ENCODE measurements at regions not wholly inside any gene's neighbourhood (a gene's known extent, or its start where the extent isn't known, plus 50 kb on each side); places are given as distances from the start of the nearest gene placed in this dataset.
A peak's percentile ranks its signal among the peaks of the same experiment; 100 is the strongest.

DNA sequence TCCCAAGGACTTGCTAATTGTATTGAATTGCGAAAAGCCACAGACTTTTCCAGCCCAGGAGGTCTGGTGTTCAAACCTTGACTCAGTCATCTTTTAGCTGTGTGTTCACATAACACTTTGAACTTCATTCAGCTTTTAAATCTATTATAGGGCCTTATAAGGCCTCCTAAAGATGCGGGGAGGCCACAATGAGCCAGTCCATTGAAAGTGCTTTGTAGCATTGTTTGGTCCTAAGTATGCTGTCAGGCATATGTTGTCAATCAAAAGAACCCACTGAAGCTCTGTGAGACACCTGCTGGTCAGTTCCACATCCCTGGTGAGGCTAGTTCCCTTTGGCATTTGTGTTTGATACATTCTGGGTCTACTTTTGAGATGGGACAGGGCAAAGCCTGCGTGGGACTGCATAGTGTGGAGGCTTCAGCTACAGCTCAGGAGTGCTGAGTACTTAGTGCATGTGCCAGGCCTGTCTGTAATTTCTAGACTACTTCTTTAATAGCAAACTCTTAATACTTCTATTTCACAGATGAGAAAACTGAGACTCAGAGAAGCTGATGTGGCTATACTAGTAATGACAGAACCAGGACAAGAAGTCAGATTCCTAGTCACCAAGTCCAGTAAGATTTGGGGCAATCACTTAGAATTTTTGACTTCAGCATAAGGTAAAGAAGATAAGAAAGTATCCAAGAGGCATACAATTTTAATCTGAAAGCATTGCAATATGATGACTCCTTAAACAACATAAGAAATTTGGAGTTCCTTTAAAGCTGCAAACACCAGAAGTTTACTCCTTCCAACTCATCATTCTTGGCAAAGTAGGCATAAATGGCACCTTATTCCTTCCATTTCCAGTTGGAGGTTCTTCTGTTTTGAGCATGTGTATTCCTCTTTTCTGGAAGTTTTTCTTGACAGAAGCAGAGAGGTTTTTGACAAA lies 213.0 kb downstream of the PDCD6IP start:
- no peak for DNase-seq (ENCODE audit: low read depth)

DNA sequence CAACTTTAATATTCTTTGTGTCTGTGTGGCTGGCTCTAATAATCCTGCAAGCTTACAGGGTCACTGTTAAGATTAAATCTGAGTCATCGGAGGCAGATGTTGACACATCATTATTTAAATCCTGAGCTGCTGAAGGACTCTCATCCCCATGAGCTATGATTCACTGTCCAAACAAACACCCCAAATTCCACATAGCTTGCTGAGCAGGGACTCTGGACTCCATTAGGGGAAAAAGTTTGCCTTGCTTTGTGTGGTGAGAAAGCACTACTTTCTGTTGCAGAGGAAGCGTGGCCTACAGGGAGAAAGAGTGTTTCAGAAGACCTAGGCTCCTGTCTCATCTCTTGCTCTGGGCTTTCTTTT lies 213.7 kb downstream of the PDCD6IP start:
- peak; percentile 97 for DNase-seq (ENCODE audit: low read depth)

DNA sequence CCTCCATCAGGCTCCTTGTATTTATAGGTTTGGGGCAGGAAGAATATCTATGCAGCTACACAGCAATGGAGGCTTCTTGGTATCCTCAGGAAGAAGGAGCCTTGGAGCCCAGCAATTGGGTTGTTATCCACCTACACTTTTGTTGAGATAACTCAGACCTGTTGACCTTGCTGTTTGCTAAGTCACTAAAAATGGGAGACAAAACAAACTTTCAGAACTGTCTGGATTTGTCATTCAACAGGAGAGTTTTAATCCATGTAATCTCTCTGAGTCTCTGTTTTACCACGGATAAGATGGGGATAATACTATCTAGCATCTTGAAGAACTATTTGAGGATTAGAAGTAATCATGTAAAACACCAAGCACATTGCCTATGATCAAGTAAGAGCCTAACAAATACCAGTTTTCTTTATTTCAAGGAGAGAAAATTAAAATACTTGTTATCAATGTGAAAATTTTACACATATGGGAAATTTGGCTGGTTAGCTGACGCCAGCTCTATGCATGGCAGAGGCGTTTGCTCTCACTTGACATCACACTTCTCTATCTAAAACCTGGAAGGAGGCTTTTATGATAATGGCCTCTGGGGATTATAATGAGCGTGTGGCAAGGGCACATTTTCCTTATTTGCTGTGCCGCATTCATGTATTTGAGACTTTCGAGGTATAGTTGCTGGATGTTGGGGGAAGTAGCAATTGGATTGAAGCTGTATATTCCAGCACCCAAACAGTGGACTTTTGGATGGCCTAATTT lies 215.6 kb downstream of the PDCD6IP start:
- no peak for DNase-seq (ENCODE audit: low read depth)

DNA sequence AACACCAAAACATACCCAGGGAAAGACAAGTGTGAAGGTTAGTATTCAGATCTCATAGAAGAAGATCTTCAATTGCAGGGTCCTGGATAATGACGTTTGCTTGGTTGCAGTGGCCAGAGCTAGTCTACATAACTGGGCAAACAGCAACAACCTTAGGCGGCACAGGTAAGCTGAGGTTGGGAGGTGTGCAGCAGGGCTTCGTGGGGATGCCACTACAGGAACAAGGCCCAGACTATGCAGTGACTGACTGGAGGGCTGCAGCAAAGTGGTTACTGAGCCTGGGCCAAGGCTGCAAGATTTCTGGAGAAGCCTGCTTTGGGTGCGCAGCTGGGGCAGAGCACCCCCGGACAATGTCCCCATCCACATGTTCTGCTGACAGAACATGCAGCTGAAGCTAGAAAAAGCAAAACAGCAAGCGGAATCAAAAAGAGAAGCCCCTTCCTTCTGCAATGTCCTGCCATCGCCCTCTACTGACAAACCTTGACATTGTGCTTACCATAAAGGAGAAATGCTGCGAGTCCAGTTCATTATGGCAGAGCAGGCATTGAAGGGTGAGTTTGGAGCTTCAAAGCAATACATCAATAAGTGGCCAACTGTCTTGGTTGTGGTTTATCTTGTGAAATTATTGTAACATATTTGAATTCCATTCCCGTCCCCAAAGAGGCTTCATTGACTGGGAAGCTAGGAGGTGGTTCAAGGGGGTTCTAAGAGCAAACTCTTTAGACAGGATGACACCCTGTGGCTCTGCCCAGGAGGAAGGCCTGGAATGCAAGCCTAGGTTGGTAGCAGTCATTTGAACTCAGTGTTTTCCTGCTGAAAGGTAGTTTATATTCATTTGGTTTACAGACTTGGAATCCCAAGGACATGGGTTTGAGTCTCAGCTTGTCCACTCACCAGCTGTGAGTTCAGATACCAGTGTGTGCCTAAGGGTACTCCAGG lies 217.0 kb downstream of the PDCD6IP start:
- DNase-seq (ENCODE audit: low read depth), result no peak

DNA sequence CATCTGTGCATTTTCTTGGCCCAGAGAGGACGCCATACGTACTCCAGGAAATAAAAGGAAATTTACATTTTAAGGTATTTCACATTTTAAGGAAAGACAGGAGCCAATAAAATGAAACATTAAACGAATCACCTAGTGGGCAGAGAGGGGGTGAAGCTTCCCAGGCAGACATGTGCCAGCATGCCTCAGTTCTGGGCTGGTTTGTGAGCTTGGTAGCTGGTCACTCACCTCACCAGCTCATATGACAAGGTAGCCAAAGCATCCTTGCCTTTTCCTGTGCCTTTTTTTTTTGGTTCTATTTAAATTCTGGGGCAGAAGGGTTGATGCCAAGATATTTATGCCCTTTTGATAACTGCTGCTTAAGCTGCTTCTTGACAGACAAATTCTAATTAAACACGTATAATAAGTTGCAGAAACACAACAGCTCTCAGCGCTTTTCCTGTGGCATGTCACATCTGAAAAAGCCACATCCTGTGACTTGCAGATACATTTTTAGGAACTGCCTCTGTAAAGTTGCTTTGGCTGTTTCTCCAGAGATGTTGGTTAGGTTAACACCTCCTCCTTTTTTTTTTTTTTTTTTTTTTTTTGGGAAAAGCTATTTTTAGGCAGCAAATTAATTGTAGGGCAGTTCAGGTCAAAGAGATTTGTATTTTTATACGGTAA lies 218.6 kb downstream of the PDCD6IP start:
- no peak for DNase-seq (ENCODE audit: low read depth)

DNA sequence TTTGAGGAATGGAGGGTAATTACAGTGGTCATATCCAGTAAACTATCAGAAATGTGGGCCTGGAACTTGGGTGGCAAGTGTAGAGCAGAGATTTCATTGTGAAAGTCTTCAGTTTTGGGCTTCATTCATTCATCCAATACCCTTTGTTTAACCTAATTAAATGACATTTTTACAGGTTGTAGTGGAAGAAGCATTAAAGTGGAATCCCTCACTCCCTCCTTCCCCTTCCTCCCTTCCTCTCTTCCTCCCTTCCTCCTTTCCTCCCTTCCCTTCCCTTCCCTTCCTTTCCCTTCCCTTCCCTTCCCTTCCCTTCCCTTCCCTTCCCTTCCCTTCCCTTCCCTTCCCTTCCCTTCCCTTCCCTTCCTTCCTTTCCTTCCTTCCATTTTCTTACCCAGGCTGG lies 219.3 kb downstream of the PDCD6IP start:
- DNase-seq (ENCODE audit: low read depth), result no peak

DNA sequence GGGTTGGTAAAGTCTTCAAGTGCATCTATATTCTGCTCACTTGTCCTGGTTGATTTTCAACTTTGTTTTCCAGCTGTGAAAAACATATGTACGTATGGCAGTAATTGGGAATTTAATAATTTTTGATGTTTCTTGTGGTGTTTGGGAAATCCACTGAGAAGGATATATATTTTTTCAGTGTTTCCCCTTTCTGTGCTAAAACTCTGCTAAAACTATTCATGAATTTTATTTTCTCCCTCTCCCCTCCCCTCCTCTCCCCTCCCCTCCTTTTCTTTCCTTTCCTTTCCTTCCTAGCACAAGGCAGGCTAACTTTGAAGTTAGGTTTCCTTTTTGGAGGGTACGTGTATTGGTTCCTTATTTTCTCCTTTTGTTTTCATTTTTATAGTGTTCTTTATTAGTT lies 220.7 kb downstream of the PDCD6IP start:
- DNase-seq (ENCODE audit: low read depth), result no peak

DNA sequence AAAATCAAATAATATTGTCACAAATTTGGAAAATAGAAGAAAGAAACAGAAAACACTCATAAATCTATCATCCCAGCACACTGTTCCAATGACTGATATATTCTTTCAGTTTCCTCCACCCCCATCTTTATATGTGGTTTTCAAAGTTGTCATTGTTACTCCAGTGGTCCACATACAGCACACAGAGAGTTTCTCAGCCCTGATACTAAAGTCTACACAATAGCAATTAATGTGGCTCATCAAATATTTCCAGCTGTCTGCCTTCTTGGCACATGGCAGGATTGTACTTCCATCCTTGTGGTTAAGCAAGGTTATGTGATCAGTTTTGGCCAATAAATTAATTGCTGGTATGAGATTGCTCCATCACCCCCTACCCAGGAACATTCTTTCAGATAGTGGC lies 221.7 kb downstream of the PDCD6IP start:
- no peak for DNase-seq (ENCODE audit: low read depth)

DNA sequence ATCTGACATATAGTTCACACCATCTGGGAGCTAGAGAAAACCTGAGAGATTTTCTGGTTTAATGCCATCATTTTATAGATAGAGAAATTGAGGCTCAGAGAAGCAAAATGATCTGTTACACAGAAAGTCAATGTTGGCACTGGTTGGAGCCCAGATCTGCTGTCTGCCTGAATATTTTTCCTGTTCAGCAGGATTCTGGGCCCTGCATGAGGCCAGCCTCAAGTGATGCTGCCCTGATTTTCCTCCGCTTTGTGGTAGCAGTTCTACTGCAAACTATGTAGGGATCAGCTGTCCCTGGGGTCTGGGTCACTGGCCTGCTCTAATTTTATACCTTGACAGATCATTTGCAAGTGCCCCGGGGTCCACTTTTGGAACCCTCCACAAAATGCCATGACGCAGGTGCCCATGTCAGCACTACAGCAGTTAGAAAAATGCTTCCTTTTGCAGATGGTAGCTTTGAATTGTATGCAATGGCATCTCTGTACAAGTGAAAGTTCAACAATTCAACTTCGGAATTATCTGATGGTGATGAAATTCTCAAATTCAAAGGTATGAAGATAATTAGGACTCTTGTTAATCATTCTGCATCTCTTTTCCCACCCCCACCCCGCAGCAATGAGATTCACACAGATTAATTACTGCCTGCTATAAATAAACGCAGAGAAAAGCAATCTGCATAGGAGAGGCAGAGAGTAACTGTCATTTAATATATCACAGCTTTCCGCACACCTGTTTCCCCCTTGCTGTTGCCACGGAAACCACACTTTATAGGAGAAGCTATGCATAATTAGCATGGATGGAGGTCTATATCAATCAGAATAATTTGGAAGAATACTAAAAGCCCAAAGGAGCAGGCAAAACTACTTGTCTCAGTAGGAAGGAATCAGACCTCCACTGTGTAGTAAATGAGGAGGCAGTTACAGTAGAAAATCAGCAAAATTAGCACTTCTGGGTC lies 222.6 kb downstream of the PDCD6IP start:
- no peak for DNase-seq (ENCODE audit: low read depth)

DNA sequence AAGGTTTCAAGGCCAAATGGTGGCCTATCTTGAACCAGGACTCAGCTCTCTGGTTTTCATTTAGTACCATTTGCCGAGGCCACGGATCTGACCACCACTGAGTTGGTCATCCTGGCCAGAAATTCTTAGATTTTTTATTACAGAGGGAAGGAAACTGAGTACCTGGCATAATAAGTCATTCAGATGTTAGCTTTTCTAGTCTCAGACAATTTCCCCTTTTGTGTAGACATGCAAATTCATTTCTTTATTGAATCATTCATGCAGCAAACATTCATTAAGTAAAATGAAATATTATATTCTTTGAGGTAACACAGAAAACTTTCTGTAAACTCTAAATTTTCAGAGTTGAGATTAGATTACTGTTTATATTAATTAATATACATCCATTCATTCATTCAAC lies 223.7 kb downstream of the PDCD6IP start:
- DNase-seq (ENCODE audit: low read depth), result no peak

DNA sequence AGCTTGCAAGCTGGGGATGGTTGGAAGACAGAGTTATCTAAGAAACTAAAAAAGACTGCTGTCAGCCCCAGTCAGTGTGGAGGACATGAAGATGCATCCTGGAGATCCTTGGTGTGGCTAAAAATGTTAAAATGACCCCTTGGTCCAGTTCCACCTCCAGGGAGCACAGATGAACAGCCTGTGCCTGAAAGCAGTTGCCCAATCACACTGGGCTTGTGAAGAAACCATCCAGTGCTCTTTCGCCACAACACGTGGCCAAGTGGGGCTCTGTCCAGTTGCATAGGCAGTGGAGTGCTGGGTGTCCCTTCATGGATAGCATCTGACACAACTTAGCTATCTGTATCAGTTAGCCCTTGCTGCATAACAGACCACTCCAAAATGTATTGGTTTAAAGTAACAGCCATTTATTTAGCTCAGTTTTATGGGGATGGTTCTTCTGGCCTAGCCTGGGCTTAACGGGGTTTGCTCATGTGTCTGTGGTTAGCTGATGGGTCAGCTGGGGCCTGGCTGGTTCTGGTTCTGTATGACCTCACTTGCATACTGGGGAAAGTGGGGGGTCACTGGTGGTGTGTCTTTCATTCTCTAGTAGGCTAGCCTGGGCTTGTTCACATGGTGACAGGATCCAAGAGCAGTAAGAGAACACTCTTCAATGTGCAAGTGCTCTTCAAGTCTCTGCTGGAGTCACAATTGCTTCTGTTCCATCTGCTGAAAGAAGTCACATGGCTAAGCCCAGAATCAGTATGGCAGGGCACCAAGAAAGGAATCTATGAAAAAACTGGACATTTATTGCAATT lies 226.2 kb downstream of the PDCD6IP start:
- DNase-seq (ENCODE audit: low read depth), result no peak

DNA sequence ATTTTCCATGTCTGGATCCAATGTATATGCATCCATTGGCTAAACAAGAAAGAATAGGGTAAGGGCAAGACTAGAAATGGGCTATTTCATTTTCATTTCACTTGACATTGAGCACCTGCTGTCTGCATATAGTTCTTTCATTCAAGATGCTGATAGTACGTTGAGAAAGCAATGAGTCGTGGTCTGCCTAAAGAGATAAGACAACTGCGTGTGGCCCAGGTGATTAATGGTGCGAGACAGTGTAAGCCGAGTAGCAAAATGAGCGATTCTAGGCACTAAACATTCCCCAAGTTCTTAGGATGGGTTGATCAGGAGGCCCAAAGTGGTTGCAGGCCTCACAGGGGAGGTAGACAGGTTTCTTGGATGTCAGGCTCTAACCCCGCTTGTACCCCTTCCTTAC lies 235.4 kb downstream of the PDCD6IP start:
- DNase-seq (ENCODE audit: low read depth), result no peak

DNA sequence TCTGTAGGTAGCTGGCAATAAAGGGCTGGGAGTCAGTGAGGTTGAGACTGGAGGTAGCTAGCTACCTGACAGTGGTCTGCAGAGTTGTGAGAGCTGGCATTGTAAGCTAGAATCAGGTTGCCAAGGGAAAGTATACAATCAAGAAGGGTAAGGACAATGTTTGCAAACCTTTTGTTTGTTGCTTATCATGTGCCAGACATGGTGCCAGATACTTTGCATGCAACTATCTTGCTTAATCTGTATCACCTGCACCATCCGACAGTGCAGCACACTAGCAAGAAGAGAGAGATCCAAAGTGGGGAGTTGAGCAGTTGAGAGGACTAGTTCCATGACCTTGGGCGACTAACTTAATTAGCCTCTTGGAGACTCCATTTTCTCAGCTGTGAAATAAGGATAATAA lies 236.4 kb downstream of the PDCD6IP start:
- DNase-seq (ENCODE audit: low read depth), result no peak

DNA sequence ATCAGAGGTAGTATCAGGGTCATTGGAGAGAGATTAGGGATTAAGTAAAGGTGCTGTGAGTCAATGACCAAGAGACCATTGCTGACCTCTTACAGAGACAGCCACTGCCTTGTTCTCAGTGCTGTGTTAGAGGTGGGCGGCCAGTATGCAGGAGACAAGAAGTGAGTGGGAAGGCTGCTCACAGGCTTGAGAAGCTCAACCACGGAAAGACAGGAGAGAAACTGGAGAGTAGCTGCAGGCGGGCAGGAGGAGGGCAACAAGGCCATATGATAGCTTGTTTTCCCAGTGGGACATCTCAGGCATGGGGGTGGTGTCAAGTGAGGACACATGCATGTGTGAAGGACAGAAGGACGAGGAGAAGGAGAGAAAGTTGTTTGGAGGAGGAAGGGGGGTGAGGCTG lies 237.3 kb downstream of the PDCD6IP start:
- no peak for DNase-seq (ENCODE audit: low read depth)

DNA sequence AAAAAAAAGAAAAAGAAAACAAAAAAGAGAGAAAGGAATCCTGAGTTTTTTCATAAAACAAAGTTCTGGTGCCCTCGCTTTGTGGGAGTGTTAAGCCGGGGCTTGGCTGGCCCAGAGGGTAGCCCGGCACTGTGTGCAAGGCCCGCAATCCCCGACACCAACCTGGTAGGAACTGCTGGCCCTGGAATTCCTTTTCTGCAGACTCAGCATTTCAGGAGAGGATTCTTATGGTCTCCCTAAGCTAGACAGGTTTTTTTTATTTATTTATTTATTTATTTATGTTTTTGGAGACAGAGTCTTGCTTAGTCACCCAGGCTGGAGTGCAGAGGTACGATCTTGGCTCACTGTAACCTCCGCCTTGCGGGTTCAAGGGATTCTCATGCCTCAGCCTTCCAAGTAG lies 238.8 kb downstream of the PDCD6IP start:
- DNase-seq (ENCODE audit: low read depth), result no peak

DNA sequence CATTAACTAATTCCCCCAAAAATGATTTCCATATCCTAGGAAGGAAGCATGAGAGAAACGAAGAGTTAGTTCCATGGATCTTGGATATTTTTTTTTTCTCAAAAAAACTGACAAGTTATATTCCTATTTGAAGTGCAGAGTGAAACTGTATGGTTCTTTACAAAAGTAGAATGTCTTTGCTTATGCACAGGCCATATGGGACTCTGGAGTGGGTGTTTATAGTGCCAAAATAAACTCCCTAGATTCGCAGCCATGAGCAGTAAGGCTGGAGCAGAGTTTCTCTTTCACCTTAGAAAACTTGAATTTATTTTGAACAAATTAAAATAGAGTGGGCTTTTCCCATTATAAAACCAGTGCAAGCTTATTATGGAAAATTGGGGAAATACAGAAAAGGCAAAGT lies 239.7 kb downstream of the PDCD6IP start:
- DNase-seq (ENCODE audit: low read depth), result no peak

DNA sequence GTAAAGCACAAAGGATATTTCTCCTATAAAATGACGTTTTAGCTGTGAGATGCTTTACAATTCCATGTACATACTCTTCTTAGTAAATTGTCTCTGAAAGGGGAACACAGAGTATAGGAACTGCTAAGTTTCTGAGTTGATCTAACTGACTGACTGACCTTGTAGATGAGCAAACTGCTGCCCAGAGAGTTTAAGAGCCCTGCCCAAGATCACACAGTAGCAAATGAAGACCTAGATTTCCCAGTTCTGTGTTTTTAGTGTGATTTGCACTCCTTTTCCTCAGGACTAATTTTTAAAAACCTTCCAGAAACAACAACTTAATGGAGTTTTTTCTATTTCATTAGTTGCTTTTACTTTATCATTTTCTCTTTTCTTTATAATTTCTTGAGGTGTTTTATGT lies 247.7 kb downstream of the PDCD6IP start:
- DNase-seq (ENCODE audit: low read depth), result no peak

DNA sequence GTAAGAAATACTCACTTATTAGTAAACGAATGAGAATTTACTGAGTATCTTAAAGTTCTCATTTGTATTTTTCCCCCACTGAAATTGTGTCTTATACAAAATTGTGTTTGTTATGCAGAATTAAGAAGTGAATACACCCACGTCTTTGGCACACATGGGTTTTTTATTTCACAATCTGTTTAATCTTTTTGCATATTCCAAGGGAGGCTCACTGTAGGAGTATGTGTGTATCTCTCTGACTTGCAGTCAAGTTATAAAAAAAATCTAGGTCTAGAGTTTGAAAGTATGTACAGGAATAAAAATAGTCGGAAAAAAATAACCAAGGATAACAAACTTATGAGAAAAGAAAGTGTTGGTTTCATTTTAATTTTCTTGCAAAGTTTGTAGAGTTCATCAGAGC lies 255.2 kb downstream of the PDCD6IP start:
- no peak for DNase-seq (ENCODE audit: low read depth)

DNA sequence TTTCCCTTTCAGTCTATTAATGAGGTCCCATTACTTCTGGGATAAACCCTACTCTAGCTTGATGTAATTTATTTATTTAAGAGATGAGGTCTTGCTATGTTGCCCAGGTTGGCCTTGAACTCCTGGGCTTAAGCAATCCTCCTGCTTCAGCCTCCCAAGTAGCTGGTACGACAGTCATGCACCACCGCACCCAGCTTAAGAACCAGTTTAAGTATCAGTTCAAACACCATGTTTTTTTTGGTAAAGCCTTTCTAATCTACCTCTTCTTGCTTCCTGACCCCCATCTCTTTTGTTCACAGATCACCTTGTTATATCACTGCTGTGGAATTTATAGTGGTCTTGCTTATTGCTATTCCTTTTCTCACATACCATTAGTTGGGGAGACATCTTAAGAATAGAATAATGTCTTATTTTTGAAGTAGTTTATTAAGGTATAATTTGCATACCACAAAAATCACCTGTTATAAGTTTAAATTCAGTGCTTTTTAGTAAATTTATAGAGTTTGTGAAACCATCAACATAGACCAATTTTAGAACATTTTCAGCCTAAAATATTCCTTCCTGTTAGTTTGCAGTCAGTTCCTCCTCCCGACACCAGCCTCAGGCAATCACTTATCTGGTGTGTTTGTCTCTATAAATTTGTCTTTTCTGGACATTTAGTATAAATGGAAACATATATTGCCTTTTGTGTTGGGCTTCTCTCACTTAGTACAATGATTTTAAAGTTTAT lies 257.9 kb downstream of the PDCD6IP start:
- no peak for DNase-seq (ENCODE audit: low read depth)

Data from HS-27A (cell line).